ENCODE measurements at regions not wholly inside any gene's neighbourhood (a gene's known extent, or its start where the extent isn't known, plus 50 kb on each side); places are given as distances from the start of the nearest gene placed in this dataset.

- TF ChIP-seq POLR2A (IDR thresholded peaks at IDR 0.05) = no peak
- TF ChIP-seq, protein P1, sequence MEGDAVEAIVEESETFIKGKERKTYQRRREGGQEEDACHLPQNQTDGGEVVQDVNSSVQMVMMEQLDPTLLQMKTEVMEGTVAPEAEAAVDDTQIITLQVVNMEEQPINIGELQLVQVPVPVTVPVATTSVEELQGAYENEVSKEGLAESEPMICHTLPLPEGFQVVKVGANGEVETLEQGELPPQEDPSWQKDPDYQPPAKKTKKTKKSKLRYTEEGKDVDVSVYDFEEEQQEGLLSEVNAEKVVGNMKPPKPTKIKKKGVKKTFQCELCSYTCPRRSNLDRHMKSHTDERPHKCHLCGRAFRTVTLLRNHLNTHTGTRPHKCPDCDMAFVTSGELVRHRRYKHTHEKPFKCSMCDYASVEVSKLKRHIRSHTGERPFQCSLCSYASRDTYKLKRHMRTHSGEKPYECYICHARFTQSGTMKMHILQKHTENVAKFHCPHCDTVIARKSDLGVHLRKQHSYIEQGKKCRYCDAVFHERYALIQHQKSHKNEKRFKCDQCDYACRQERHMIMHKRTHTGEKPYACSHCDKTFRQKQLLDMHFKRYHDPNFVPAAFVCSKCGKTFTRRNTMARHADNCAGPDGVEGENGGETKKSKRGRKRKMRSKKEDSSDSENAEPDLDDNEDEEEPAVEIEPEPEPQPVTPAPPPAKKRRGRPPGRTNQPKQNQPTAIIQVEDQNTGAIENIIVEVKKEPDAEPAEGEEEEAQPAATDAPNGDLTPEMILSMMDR (IDR thresholded peaks at IDR 0.05) = no peak
Measured at GRCh38 chr6:58198301-58198700, 880.9 kb downstream of the PRIM2 start.

All from heart left ventricle (tissue), 13 donors.